Kidney tubule cell (primary cell): ENCODE measurements at regions not wholly inside any gene's neighbourhood (a gene's known extent, or its start where the extent isn't known, plus 50 kb on each side); places are given as distances from the start of the nearest gene placed in this dataset.
"Not testable (repeated sequence)": the region's sequence is repeated elsewhere in the genome, so short reads cannot be mapped to it uniquely, and the experiment has no call there.

Source experiments
- DNase-seq: peaks from one replicate; pipeline ENCODE4 v3.0.0-alpha.2; 2018; ENCODE audit warnings: low spot score

GRCh38 chr20:64327223-64327549 lies 71.6 kb downstream of the PCMTD2 start:
- DNase-seq: not testable (repeated sequence)

GRCh38 chr20:64327550-64328317 lies 72.2 kb downstream of the PCMTD2 start:
- peak; percentile 10 for DNase-seq

GRCh38 chr20:64328595-64329250 lies 73.2 kb downstream of the PCMTD2 start:
- DNase-seq: peak; percentile 69

GRCh38 chr20:64332627-64333026 lies 77.1 kb downstream of the PCMTD2 start:
- not testable (repeated sequence) for DNase-seq
